ENCODE measurements at regions not wholly inside any gene's neighbourhood (a gene's known extent, or its start where the extent isn't known, plus 50 kb on each side); places are given as distances from the start of the nearest gene placed in this dataset.

GRCh38 chr6:6915219-6915618 is 192.5 kb upstream of the RREB1 start:
- no peaks in the 10 kb centered on the region for H3K9me3 ChIP-seq (ENCODE audit: low read depth)
- H3K79me2 ChIP-seq = no peaks in the 10 kb centered on the region
- peak overlapping the region; percentile 45 for H2AFZ ChIP-seq
- no peaks in the 10 kb centered on the region for H3K9me2 ChIP-seq (replicated peaks; ENCODE audit: insufficient read depth)
- no peaks in the 10 kb centered on the region for H3K36me3 ChIP-seq (replicated peaks; ENCODE audit: insufficient read depth, low read depth)
- no peaks in the 10 kb centered on the region for H4K20me1 ChIP-seq (ENCODE audit: insufficient read depth, poor library complexity, severe bottlenecking)
- TF ChIP-seq EZH2phosphoT487 (IDR thresholded peaks at IDR 0.05; ENCODE audit: low read depth, severe bottlenecking, unreplicated experiment) (no peak), EZH2 (IDR thresholded peaks at IDR 0.05; ENCODE audit: borderline replicate concordance) (no peak)
- TF ChIP-seq, protein P1, sequence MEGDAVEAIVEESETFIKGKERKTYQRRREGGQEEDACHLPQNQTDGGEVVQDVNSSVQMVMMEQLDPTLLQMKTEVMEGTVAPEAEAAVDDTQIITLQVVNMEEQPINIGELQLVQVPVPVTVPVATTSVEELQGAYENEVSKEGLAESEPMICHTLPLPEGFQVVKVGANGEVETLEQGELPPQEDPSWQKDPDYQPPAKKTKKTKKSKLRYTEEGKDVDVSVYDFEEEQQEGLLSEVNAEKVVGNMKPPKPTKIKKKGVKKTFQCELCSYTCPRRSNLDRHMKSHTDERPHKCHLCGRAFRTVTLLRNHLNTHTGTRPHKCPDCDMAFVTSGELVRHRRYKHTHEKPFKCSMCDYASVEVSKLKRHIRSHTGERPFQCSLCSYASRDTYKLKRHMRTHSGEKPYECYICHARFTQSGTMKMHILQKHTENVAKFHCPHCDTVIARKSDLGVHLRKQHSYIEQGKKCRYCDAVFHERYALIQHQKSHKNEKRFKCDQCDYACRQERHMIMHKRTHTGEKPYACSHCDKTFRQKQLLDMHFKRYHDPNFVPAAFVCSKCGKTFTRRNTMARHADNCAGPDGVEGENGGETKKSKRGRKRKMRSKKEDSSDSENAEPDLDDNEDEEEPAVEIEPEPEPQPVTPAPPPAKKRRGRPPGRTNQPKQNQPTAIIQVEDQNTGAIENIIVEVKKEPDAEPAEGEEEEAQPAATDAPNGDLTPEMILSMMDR (IDR thresholded peaks at IDR 0.05; ENCODE audit: poor library complexity) = no peak
- no peak for DNase-seq (ENCODE audit: low spot score)
- no peak overlapping the region for H3K4me3 ChIP-seq
- H3K4me2 ChIP-seq = peak overlapping the region; percentile 69
- peak overlapping the region; percentile 67 for H3K27ac ChIP-seq
- 86% methylated on average over 3 of the region's 3 CpGs for WGBS (ENCODE audit: low lambda C conversion rate, missing lambda C conversion rate)
- H3K27me3 ChIP-seq = no peaks in the 10 kb centered on the region
- peaks cover 14% of the 10 kb centered on the region for H3K4me1 ChIP-seq (ENCODE audit: insufficient read depth)

DNA sequence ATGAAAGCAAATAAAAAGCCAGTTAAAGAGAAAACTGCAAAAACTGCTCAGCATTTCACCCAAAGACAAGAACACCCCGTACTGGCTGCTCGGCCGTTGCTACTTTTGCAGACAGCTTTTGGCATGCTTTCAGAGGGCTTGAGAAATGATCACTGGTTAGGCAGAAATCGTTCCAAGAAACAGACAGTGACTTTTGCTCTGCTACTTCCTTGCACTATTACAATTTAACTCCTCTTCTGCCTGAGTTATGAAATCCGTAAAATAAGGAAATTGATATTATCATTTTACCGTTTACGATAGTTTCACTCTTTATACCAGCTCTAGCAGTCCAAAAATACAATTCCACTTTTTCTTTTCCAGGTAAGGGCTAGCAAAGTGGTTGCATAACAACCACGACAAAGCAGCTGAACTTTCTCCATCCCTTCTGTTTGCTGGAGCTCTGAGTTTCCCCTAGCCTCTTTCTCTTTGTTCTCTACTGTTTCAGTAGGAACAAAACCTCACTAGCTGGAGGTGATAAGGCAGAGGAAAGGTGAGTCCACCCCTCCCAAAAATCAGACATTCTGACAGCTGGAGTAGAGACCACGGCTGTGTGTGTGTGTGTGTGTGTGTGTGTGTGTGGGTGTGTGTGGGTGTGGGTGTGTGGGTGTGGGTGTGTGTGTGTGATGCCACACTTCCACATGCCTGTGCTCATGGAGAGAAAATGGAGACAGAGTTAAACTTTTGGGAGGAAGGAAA is 191.8 kb upstream of the RREB1 start:
- TF ChIP-seq EZH2phosphoT487 (IDR thresholded peaks at IDR 0.05; ENCODE audit: low read depth, severe bottlenecking, unreplicated experiment) (no peak), EZH2 (IDR thresholded peaks at IDR 0.05; ENCODE audit: borderline replicate concordance) (no peak)
- TF ChIP-seq, protein P1 (IDR thresholded peaks at IDR 0.05; ENCODE audit: poor library complexity) = no peak
- peaks cover 14% of the 10 kb centered on the region for H3K4me1 ChIP-seq (ENCODE audit: insufficient read depth)
- peak overlapping the region; percentile 45 for H2AFZ ChIP-seq
- DNase-seq (ENCODE audit: low spot score) = peak; percentile 59
- H3K4me3 ChIP-seq = no peak overlapping the region
- WGBS (ENCODE audit: low lambda C conversion rate, missing lambda C conversion rate) = 49% methylated on average over 9 of the region's 9 CpGs
- no peaks in the 10 kb centered on the region for H3K36me3 ChIP-seq (replicated peaks; ENCODE audit: insufficient read depth, low read depth)
- H3K27me3 ChIP-seq = no peaks in the 10 kb centered on the region
- H3K9me3 ChIP-seq (ENCODE audit: low read depth) = no peaks in the 10 kb centered on the region
- H4K20me1 ChIP-seq (ENCODE audit: insufficient read depth, poor library complexity, severe bottlenecking) = no peaks in the 10 kb centered on the region
- no peaks in the 10 kb centered on the region for H3K79me2 ChIP-seq
- H3K4me2 ChIP-seq = peak overlapping the region; percentile 69
- H3K27ac ChIP-seq = peak overlapping the region; percentile 67
- H3K9me2 ChIP-seq (replicated peaks; ENCODE audit: insufficient read depth) = no peaks in the 10 kb centered on the region

DNA sequence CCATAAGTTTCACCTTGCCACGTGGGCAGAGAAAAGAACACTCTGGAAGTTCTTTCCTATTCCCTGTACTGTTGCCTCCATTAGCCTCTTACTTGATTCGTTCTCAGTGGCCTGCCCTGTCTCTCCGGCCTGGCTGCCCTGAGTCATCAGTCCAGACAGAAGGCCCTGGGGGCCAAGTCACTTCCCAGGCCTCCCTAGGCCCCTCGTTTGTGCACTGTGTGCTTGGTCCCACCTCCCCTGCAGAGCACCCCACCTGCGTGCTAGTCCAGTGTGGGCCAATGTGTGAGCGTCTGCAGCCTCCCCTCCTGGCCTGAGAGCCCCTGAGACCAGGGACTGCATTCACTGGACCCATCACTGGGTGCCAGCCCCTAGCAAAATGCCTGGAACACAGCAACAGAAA is 191.2 kb upstream of the RREB1 start:
- H3K9me3 ChIP-seq (ENCODE audit: low read depth) = no peaks in the 10 kb centered on the region
- no peaks in the 10 kb centered on the region for H3K9me2 ChIP-seq (replicated peaks; ENCODE audit: insufficient read depth)
- no peaks in the 10 kb centered on the region for H3K79me2 ChIP-seq
- no peak overlapping the region for H3K4me2 ChIP-seq
- no peaks in the 10 kb centered on the region for H3K27me3 ChIP-seq
- H3K4me1 ChIP-seq (ENCODE audit: insufficient read depth) = peaks cover 14% of the 10 kb centered on the region
- no peak overlapping the region for H3K4me3 ChIP-seq
- DNase-seq (ENCODE audit: low spot score) = no peak
- no peaks in the 10 kb centered on the region for H3K36me3 ChIP-seq (replicated peaks; ENCODE audit: insufficient read depth, low read depth)
- H3K27ac ChIP-seq = peak overlapping the region; percentile 67
- 73% methylated on average over 6 of the region's 6 CpGs for WGBS (ENCODE audit: low lambda C conversion rate, missing lambda C conversion rate)
- H2AFZ ChIP-seq = no peak overlapping the region
- TF ChIP-seq, protein P1 (IDR thresholded peaks at IDR 0.05; ENCODE audit: poor library complexity) = no peak
- TF ChIP-seq EZH2 (IDR thresholded peaks at IDR 0.05; ENCODE audit: borderline replicate concordance) (no peak), EZH2phosphoT487 (IDR thresholded peaks at IDR 0.05; ENCODE audit: low read depth, severe bottlenecking, unreplicated experiment) (no peak)
- no peaks in the 10 kb centered on the region for H4K20me1 ChIP-seq (ENCODE audit: insufficient read depth, poor library complexity, severe bottlenecking)
